ENCODE measurements at regions not wholly inside any gene's neighbourhood (a gene's known extent, or its start where the extent isn't known, plus 50 kb on each side); places are given as distances from the start of the nearest gene placed in this dataset.
"Not testable (repeated sequence)": the region's sequence is repeated elsewhere in the genome, so short reads cannot be mapped to it uniquely, and the experiment has no call there.

DNA sequence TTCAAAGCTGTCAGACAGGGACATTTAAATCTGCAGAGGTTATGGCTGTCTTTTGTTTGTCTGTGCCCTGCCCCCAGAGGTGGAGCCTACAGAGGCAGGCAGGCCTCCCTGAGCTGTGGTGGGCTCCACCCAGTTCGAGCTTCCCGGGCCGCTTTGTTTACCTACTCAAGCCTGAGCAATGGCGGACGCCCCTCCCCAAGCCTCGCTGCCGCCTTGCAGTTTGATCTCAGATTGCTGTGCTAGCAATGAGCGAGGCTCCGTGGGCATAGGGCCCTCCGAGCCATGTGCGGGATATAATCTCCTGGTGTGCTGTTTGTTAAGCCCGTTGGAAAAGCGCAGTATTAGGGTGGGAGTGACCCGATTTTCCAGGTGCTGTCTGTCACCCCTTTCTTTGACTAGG lies 787.0 kb upstream of the CRIM1 start:
- not testable (repeated sequence) for DNase-seq (ENCODE audit: low read depth in 3 of 3)

DNA sequence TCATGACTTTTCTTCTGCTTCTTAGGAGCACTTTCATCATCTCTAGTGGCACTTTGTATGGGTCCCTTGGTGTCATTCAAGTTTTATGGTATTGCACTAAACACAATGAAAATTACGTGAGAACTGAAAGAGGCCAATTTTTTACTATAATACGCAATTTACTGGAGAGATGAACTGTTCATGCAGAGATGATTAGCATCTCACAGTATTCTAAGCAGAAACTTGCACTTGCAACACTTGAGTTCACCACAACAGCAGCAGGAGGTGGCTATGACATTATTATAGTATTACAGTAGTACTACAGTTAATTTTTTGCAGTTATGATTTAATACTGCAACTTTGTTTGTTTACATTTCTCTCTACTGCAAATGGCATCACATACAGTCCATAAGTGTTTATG lies 793.1 kb upstream of the CRIM1 start:
- DNase-seq (ENCODE audit: low read depth in 3 of 3), result no peak

DNA sequence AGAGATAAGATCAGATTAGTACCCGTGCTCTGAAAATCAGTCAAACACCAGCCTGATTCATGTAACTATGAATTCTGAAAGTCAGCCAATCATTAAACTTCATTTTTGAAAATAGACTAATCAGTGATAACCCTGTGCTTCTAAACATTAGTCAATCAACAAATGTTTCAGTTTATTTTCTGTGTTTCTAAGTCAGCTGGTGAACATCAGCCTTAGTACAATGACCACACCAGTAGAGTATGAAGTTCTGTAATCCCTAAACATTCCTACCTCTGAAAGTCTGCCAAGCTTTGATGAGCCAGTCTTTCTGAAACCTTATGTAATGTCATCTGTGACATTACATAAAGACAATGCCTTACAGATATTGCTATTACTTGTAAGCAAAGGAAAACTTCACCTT lies 807.4 kb upstream of the CRIM1 start:
- DNase-seq (ENCODE audit: low read depth in 3 of 3), result no peak

GRCh38 chr2:35545301-35545700 lies 810.3 kb upstream of the CRIM1 start:
- no peak for DNase-seq (ENCODE audit: low read depth in 3 of 3)

GRCh38 chr2:35538796-35539195 lies 816.8 kb upstream of the CRIM1 start:
- no peak for DNase-seq (ENCODE audit: low read depth in 3 of 3)

GRCh38 chr2:35530615-35531135 lies 824.9 kb upstream of the CRIM1 start:
- DNase-seq (ENCODE audit: low read depth in 3 of 3), result no peak

- no peak for DNase-seq (ENCODE audit: low read depth in 3 of 3)
Measured at GRCh38 chr2:35526741-35527140, 828.8 kb upstream of the CRIM1 start.

GRCh38 chr2:35522450-35522849 lies 833.1 kb upstream of the CRIM1 start:
- DNase-seq (ENCODE audit: low read depth in 3 of 3), result no peak

GRCh38 chr2:35510636-35511035 lies 844.9 kb upstream of the CRIM1 start:
- DNase-seq (ENCODE audit: low read depth in 3 of 3), result no peak

- no peak for DNase-seq (ENCODE audit: low read depth in 3 of 3)
Measured at GRCh38 chr2:35508601-35509000, 847.0 kb upstream of the CRIM1 start.

DNA sequence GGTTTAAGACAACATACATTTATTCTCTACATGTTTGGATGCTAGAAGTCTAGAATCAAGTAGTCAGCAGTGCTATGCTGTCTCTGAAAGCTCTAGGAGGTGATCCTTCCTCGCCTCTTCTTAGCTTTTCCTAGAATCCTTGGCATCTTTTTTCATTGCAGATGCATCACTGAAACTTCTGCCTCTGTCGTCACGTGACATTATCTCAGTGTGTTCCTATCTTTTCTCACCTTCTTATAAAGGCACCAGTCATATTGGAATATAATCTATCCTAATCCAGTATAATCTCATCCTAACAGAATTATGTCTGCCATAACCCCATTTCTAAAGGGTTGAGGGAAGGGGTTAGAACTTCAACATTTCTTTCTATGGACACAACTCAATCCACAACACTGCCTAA lies 851.2 kb upstream of the CRIM1 start:
- DNase-seq (ENCODE audit: low read depth in 3 of 3), result no peak

DNA sequence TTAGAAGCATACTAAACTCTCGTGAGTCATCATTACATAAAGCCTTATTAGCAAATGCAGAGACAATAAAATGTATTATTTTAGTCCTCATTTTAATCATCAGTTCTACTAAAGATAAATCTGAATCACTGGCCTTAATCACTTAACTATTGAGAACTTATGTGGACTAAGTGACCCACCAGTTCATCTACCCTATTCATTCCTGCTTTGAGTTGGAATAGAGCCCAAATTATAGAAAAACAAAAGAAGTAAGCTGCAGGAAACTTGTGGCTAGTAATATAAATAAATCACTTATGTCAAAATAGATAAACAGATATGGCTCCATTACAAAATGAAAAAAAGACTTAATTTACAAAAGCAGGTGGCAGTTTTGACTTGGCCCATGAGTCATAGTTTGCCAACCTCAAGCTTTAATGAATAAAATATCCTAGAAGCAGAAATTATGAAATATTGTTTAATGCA lies 851.8 kb upstream of the CRIM1 start:
- DNase-seq (ENCODE audit: low read depth in 3 of 3), result no peak

GRCh38 chr2:35503311-35503710 lies 852.3 kb upstream of the CRIM1 start:
- no peak for DNase-seq (ENCODE audit: low read depth in 3 of 3)

- no peak for DNase-seq (ENCODE audit: low read depth in 3 of 3)
Measured at GRCh38 chr2:35501076-35501475, 854.5 kb upstream of the CRIM1 start.

DNA sequence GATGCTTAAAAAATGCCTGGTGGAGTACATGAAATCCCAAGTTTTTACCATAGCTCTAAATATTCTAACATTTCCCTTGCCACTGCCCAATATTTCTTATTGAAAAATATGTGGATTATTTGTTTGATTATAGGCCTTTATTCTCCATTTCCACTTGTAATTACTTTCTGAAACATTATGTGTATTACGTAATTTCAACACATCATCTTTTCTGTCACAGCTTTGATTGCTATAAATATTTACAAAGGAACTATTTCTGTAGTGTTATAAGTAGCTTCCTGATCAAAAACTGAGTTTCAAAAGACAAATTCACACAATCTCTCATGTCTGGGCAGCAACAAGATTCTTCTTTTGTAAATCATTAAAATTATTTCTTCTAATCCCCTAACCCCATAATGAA lies 859.6 kb upstream of the CRIM1 start:
- no peak for DNase-seq (ENCODE audit: low read depth in 3 of 3)

GRCh38 chr2:35495182-35495581 lies 860.4 kb upstream of the CRIM1 start:
- no peak for DNase-seq (ENCODE audit: low read depth in 3 of 3)

GRCh38 chr2:35478121-35478520 lies 877.5 kb upstream of the CRIM1 start:
- not testable (repeated sequence) for DNase-seq (ENCODE audit: low read depth in 3 of 3)

GRCh38 chr2:35468245-35468644 lies 887.3 kb upstream of the CRIM1 start:
- DNase-seq (ENCODE audit: low read depth in 3 of 3), result no peak

- DNase-seq (ENCODE audit: low read depth in 3 of 3), result no peak
Measured at GRCh38 chr2:35463805-35464596, 891.6 kb upstream of the CRIM1 start.

GRCh38 chr2:35462226-35462998 lies 893.2 kb upstream of the CRIM1 start:
- no peak for DNase-seq (ENCODE audit: low read depth in 3 of 3)

DNA sequence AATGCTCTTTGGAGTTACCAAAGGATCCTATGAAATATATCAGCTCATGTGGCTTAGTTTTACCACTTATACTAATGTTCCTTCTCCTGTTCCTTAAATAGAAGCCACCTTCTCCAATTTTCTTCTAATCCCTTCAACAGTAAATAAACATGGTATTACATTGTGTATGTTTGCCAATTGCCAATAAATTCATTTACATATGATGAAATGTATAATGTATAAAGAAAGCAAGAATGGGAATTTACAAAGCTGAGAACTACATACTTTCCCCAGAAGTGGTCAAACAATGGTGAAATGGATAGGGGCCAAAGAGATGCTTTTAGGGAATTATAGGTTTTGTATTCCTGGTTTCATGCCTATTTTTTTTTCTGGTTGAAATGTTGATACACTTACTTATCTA lies 894.2 kb upstream of the CRIM1 start:
- DNase-seq (ENCODE audit: low read depth in 3 of 3), result no peak

DNA sequence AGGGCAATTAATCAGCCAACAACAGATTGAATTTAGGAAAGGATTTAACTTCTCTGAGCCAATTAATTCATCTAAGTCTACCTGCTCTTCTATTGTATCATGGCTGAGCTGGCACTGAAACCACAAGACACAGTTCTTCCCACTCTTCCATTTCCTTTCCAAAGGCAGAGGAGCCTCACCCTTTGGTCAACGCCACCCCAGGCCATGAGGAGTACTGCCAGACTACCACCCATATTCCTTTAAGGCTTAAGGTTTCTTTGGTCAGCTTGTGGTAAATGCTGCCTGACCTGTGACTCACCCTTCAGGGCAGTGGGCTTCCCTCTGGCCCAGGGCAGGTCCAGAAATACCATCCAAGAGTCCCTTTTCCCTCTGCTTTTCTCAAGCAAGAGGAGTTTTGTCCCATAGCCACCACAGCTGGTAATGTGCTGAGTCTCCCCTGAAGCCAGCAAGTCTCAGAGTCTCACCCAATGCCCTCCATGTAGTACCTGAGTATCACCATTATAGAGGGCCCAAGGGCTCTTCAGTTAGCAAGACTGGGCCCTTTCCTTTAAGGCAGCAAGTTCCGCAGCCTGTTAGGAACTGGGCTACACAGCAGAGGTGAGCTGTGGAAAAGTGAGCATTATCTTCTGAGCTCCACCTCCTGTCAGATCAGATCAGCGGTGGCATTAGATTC lies 900.5 kb upstream of the CRIM1 start:
- no peak for DNase-seq (ENCODE audit: low read depth in 3 of 3)

Measured in stimulated activated CD4-positive, alpha-beta T cell treated with anti-CD3 and anti-CD28 coated beads, TNF-alpha, amount 100 ng/mL, for 24 hours (primary cell).